ENCODE measurements at regions not wholly inside any gene's neighbourhood (a gene's known extent, or its start where the extent isn't known, plus 50 kb on each side); places are given as distances from the start of the nearest gene placed in this dataset.
"Not testable (repeated sequence)": the region's sequence is repeated elsewhere in the genome, so short reads cannot be mapped to it uniquely, and the experiment has no call there.

- ATAC-seq (peak; percentile 65), DNase-seq (ENCODE audit: low spot score) (no peak)
- intact Hi-C loops (cut with DNase I) = no loop called here
Measured at GRCh38 chr16:86733546-86734254, 155.4 kb downstream of the FOXL1 start.

GRCh38 chr16:86734543-86735460 lies 156.5 kb downstream of the FOXL1 start:
- no peak for DNase-seq (ENCODE audit: low spot score)
- ATAC-seq = no peak
- intact Hi-C loops (cut with DNase I) = no loop called here

- ATAC-seq (no peak), DNase-seq (ENCODE audit: low spot score) (no peak)
- intact Hi-C loops (cut with DNase I) = no loop called here
Measured at GRCh38 chr16:86735727-86736126, 157.4 kb downstream of the FOXL1 start.

- intact Hi-C loops (cut with DNase I) = no loop called here
- DNase-seq (ENCODE audit: low spot score) (no peak), ATAC-seq (no peak)
Measured at GRCh38 chr16:86736502-86736901, 158.2 kb downstream of the FOXL1 start.

GRCh38 chr16:86737083-86737482 lies 158.7 kb downstream of the FOXL1 start:
- intact Hi-C loops (cut with DNase I) = no loop called here
- DNase-seq (ENCODE audit: low spot score) (no peak), ATAC-seq (no peak)

GRCh38 chr16:86738322-86738721 lies 160.0 kb downstream of the FOXL1 start:
- intact Hi-C loops (cut with DNase I); DNase-seq (ENCODE audit: low spot score); ATAC-seq: not testable (repeated sequence)

GRCh38 chr16:86739178-86739577 lies 160.8 kb downstream of the FOXL1 start:
- ATAC-seq = no peak
- intact Hi-C loops (cut with DNase I) = no loop called here
- no peak for DNase-seq (ENCODE audit: low spot score)

GRCh38 chr16:86739808-86740207 lies 161.5 kb downstream of the FOXL1 start:
- ATAC-seq (no peak), DNase-seq (ENCODE audit: low spot score) (no peak)
- intact Hi-C loops (cut with DNase I) = no loop called here

GRCh38 chr16:86740298-86740697 lies 161.9 kb downstream of the FOXL1 start:
- intact Hi-C loops (cut with DNase I) = no loop called here
- ATAC-seq (peak; percentile 35), DNase-seq (ENCODE audit: low spot score) (no peak)

- ATAC-seq = peak; percentile 85
- DNase-seq (ENCODE audit: low spot score) = no peak
- intact Hi-C loops (cut with DNase I) = no loop called here
Measured at GRCh38 chr16:86740906-86741799, 162.8 kb downstream of the FOXL1 start.

- DNase-seq (ENCODE audit: low spot score) (no peak), ATAC-seq (no peak)
- intact Hi-C loops (cut with DNase I) = no loop called here
Measured at GRCh38 chr16:86747761-86748160, 169.4 kb downstream of the FOXL1 start.

- intact Hi-C loops (cut with DNase I) = no loop called here
- no peak for DNase-seq (ENCODE audit: low spot score)
- ATAC-seq = no peak
Measured at GRCh38 chr16:86748652-86749051, 170.3 kb downstream of the FOXL1 start.

- ATAC-seq (no peak), DNase-seq (ENCODE audit: low spot score) (no peak)
- intact Hi-C loops (cut with DNase I) = loop anchor here (10.0 kb wide), 1 partner anchor 177 kb away; the partner anchor contains the start of gene FOXL1
Measured at GRCh38 chr16:86751076-86752030, 173.0 kb downstream of the FOXL1 start.

GRCh38 chr16:86752582-86753175 lies 174.3 kb downstream of the FOXL1 start:
- intact Hi-C loops (cut with DNase I) = loop anchor here (10.0 kb wide), 1 partner anchor 178 kb away; the partner anchor contains the start of gene FOXL1
- ATAC-seq = no peak
- no peak for DNase-seq (ENCODE audit: low spot score)

- ATAC-seq = no peak
- no peak for DNase-seq (ENCODE audit: low spot score)
- intact Hi-C loops (cut with DNase I) = loop anchor here (10.0 kb wide), 1 partner anchor 179 kb away; the partner anchor contains the start of gene FOXL1
Measured at GRCh38 chr16:86753399-86753798, 175.1 kb downstream of the FOXL1 start.

- intact Hi-C loops (cut with DNase I) = loop anchor here (10.0 kb wide), 1 partner anchor 181 kb away; the partner anchor contains the start of gene FOXL1
- ATAC-seq (peak; percentile 84), DNase-seq (ENCODE audit: low spot score) (peak; percentile 76)
Measured at GRCh38 chr16:86755571-86756006, 177.2 kb downstream of the FOXL1 start.

Measured in sciatic nerve (tissue), 2 donors.